Activated CD4-positive, alpha-beta T cell treated with anti-CD3 and anti-CD28 coated beads for 36 hours (primary cell): ENCODE measurements at regions not wholly inside any gene's neighbourhood (a gene's known extent, or its start where the extent isn't known, plus 50 kb on each side); places are given as distances from the start of the nearest gene placed in this dataset.

Source experiments
- ATAC-seq: fragments of 200-7000 bp; cut with Tn5 transposase; one replicate; pipeline ENCODE4 v1.10.0; 2021; ENCODE audit warnings: mild to moderate bottlenecking, moderate library complexity
- CTCF ChIA-PET: fragments of 350-600 bp; sonication (Branson Sonifier 250); formaldehyde crosslinking; loops from one replicate; lab custom pipeline; 2021; ENCODE audit warnings: antibody characterized with exemption; lab: Charles Lee
- POLR2A ChIA-PET: fragments of 350-600 bp; sonication (Branson Sonifier 250); formaldehyde crosslinking; loops from one replicate; lab custom pipeline; 2021; ENCODE audit warnings: antibody characterized with exemption, inconsistent platforms; lab: Charles Lee
- DNase-seq: peaks from one replicate; pipeline ENCODE4 v3.0.0-alpha.2; 2020
- H3K27ac Mint-ChIP-seq: one replicate; pipeline ENCODE4 v1.8.0; 2021; ENCODE audit warnings: mixed read lengths
- H3K27me3 Mint-ChIP-seq: one replicate; pipeline ENCODE4 v1.8.0; 2021; ENCODE audit warnings: mixed read lengths
- H3K36me3 Mint-ChIP-seq: one replicate; pipeline ENCODE4 v1.8.0; 2021; ENCODE audit warnings: low read depth, mixed read lengths
- H3K4me1 Mint-ChIP-seq: one replicate; pipeline ENCODE4 v1.8.0; 2021; ENCODE audit warnings: mixed read lengths
- H3K4me3 Mint-ChIP-seq: one replicate; pipeline ENCODE4 v1.8.0; 2021; ENCODE audit warnings: mild to moderate bottlenecking, moderate library complexity, mixed read lengths
- H3K9me3 Mint-ChIP-seq: one replicate; pipeline ENCODE4 v1.8.0; 2021; ENCODE audit warnings: low read depth, mixed read lengths
- intact Hi-C, 2 experiments: fragments of 100-400 bp; cut with DNase I in 1 of 2; cut with micrococcal nuclease in 1 of 2; formaldehyde crosslinking; loops; one replicate each; pipeline versions ENCODE4 v1.14.2 to v1.15.1; 2022 to 2024; cut with DNase I, micrococcal nuclease

GRCh38 chr5:96091874-96092273, 130.2 kb upstream of the ELL2 start:
- no peaks in the 10 kb centered on the region for H3K36me3 Mint-ChIP-seq
- no peaks in the 10 kb centered on the region for H3K9me3 Mint-ChIP-seq
- peaks cover 4% of the 10 kb centered on the region for H3K27me3 Mint-ChIP-seq
- intact Hi-C loops: no loop called here
- DNase-seq: no peak
- ChIA-PET CTCF (no interaction called here), POLR2A (no interaction called here)
- peaks cover 5% of the 10 kb centered on the region for H3K4me1 Mint-ChIP-seq
- ATAC-seq: peak; percentile 88
- no peak overlapping the region for H3K4me3 Mint-ChIP-seq
- H3K27ac Mint-ChIP-seq: no peak overlapping the region

- Mint-ChIP-seq H3K27ac (no peak overlapping the region), H3K4me3 (no peak overlapping the region)
- CTCF ChIA-PET: interaction anchor here (0.8 to 1.7 kb wide), 4 partner anchors 10 to 308 kb away, joined by 3 to 4 read pairs (median 4); no protein-coding TSS in a partner anchor
Measured at GRCh38 chr5:96090215-96090614, 128.6 kb upstream of the ELL2 start.

GRCh38 chr5:96088706-96089498, 127.3 kb upstream of the ELL2 start:
- no peaks in the 10 kb centered on the region for H3K36me3 Mint-ChIP-seq
- no peak for ATAC-seq
- H3K9me3 Mint-ChIP-seq: no peaks in the 10 kb centered on the region
- ChIA-PET POLR2A (no interaction called here), CTCF (interaction anchor here (0.7 to 1.7 kb wide), 3 partner anchors 24 to 307 kb away, joined by 3 to 4 read pairs (median 3); no protein-coding TSS in a partner anchor)
- H3K4me3 Mint-ChIP-seq: no peak overlapping the region
- H3K4me1 Mint-ChIP-seq: peaks cover 9% of the 10 kb centered on the region
- intact Hi-C loops: loop anchor here in 1 of 2 experiments (10.0 kb wide), 1 partner anchor 576 kb away; the partner anchor contains the start of gene CAST
- peaks cover 14% of the 10 kb centered on the region for H3K27me3 Mint-ChIP-seq
- no peak for DNase-seq
- H3K27ac Mint-ChIP-seq: no peak overlapping the region

More at GRCh38 chr5:96090215-96090614, 128.6 kb upstream of the ELL2 start:
- ATAC-seq (no peak), DNase-seq (no peak)
- Mint-ChIP-seq H3K27me3 (peaks cover 8% of the 10 kb centered on the region), H3K36me3 (no peaks in the 10 kb centered on the region), H3K4me1 (peaks cover 5% of the 10 kb centered on the region), H3K9me3 (no peaks in the 10 kb centered on the region)
- POLR2A ChIA-PET: interaction anchor here (0.7 kb wide), 1 partner anchor 682 kb away, joined by 4 read pairs; no protein-coding TSS in a partner anchor
- intact Hi-C loops: no loop called here

- ChIA-PET POLR2A (no interaction called here), CTCF (interaction anchor here (0.8 kb wide), 1 partner anchor 131 kb away, joined by 3 read pairs; no protein-coding TSS in a partner anchor)
- no peak for DNase-seq
- H3K27ac Mint-ChIP-seq: no peak overlapping the region
- H3K27me3 Mint-ChIP-seq: peaks cover 18% of the 10 kb centered on the region
- no peak overlapping the region for H3K4me3 Mint-ChIP-seq
- H3K4me1 Mint-ChIP-seq: peaks cover 16% of the 10 kb centered on the region
- H3K9me3 Mint-ChIP-seq: no peaks in the 10 kb centered on the region
- intact Hi-C loops: loop anchor here in 1 of 2 experiments (10.0 kb wide), 1 partner anchor 577 kb away; the partner anchor contains the start of gene CAST
- no peaks in the 10 kb centered on the region for H3K36me3 Mint-ChIP-seq
- no peak for ATAC-seq
Measured at GRCh38 chr5:96087939-96088338, 126.3 kb upstream of the ELL2 start.

- ATAC-seq (no peak), DNase-seq (no peak)
- intact Hi-C loops: loop anchor here in 1 of 2 experiments (10.0 kb wide), 1 partner anchor 580 kb away; the partner anchor contains the start of gene CAST
- Mint-ChIP-seq H3K4me3 (no peak overlapping the region), H3K9me3 (no peaks in the 10 kb centered on the region), H3K4me1 (peaks cover 28% of the 10 kb centered on the region), H3K27ac (no peak overlapping the region), H3K27me3 (peaks cover 25% of the 10 kb centered on the region), H3K36me3 (no peaks in the 10 kb centered on the region)
- CTCF ChIA-PET: interaction anchor here (0.7 to 1.0 kb wide), 2 partner anchors 226 to 1148 kb away, joined by 3 read pairs; no protein-coding TSS in a partner anchor
- POLR2A ChIA-PET: no interaction called here
Measured at GRCh38 chr5:96084874-96085506, 123.3 kb upstream of the ELL2 start.

- ATAC-seq (peak; percentile 17), DNase-seq (peak; percentile 50)
- POLR2A ChIA-PET: no interaction called here
- Mint-ChIP-seq H3K9me3 (no peaks in the 10 kb centered on the region), H3K4me3 (no peak overlapping the region), H3K4me1 (peaks cover 38% of the 10 kb centered on the region), H3K27ac (peak overlapping the region; percentile 68), H3K27me3 (peaks cover 25% of the 10 kb centered on the region), H3K36me3 (no peaks in the 10 kb centered on the region)
- intact Hi-C loops: loop anchor here in 1 of 2 experiments (10.0 kb wide), 1 partner anchor 581 kb away; the partner anchor contains the start of gene CAST
- CTCF ChIA-PET: no interaction called here
Measured at GRCh38 chr5:96083361-96083881, 121.8 kb upstream of the ELL2 start.

- peaks cover 25% of the 10 kb centered on the region for H3K27me3 Mint-ChIP-seq
- H3K4me1 Mint-ChIP-seq: peaks cover 43% of the 10 kb centered on the region
- H3K27ac Mint-ChIP-seq: peak overlapping the region; percentile 77
- H3K4me3 Mint-ChIP-seq: no peak overlapping the region
- H3K36me3 Mint-ChIP-seq: no peaks in the 10 kb centered on the region
- CTCF ChIA-PET: interaction anchor here (0.6 to 1.2 kb wide), 3 partner anchors 9 to 229 kb away, joined by 3 to 4 read pairs (median 4); no protein-coding TSS in a partner anchor
- ATAC-seq (no peak), DNase-seq (no peak)
- intact Hi-C loops: loop anchor here in 1 of 2 experiments (10.0 kb wide), 1 partner anchor 583 kb away; the partner anchor contains the start of gene CAST
- POLR2A ChIA-PET: no interaction called here
- H3K9me3 Mint-ChIP-seq: no peaks in the 10 kb centered on the region
Measured at GRCh38 chr5:96081276-96081858, 119.7 kb upstream of the ELL2 start.

GRCh38 chr5:96080557-96080956, 118.9 kb upstream of the ELL2 start:
- Mint-ChIP-seq H3K4me1 (peaks cover 43% of the 10 kb centered on the region), H3K27me3 (peaks cover 24% of the 10 kb centered on the region)
- POLR2A ChIA-PET: no interaction called here

GRCh38 chr5:96079962-96080361, 118.3 kb upstream of the ELL2 start:
- CTCF ChIA-PET: interaction anchor here (1.2 to 1.3 kb wide), 2 partner anchors 10 to 256 kb away, joined by 4 to 5 read pairs; no protein-coding TSS in a partner anchor
- H3K4me3 Mint-ChIP-seq: no peak overlapping the region
- H3K27me3 Mint-ChIP-seq: peaks cover 23% of the 10 kb centered on the region
- H3K9me3 Mint-ChIP-seq: no peaks in the 10 kb centered on the region
- POLR2A ChIA-PET: no interaction called here
- ATAC-seq: no peak
- intact Hi-C loops: loop anchor here (1.0 to 10.0 kb wide), 9 partner anchors 15 to 585 kb away; partner anchors contain the start of genes CAST (in 1 of the 2) and ELL2 (in 1 of the 2)
- peaks cover 43% of the 10 kb centered on the region for H3K4me1 Mint-ChIP-seq
- H3K36me3 Mint-ChIP-seq: no peaks in the 10 kb centered on the region
- DNase-seq: no peak
- no peak overlapping the region for H3K27ac Mint-ChIP-seq

More at GRCh38 chr5:96080557-96080956, 118.9 kb upstream of the ELL2 start:
- peak overlapping the region; percentile 77 for H3K27ac Mint-ChIP-seq
- no peak overlapping the region for H3K4me3 Mint-ChIP-seq
- ATAC-seq (peak; percentile 50), DNase-seq (peak; percentile 47)
- no peaks in the 10 kb centered on the region for H3K36me3 Mint-ChIP-seq
- CTCF ChIA-PET: interaction anchor here (0.6 to 1.2 kb wide), 3 partner anchors 10 to 228 kb away, joined by 3 to 4 read pairs (median 4); no protein-coding TSS in a partner anchor
- intact Hi-C loops: loop anchor here in 1 of 2 experiments (10.0 kb wide), 1 partner anchor 584 kb away; the partner anchor contains the start of gene CAST
- H3K9me3 Mint-ChIP-seq: no peaks in the 10 kb centered on the region

GRCh38 chr5:96079075-96079474, 117.4 kb upstream of the ELL2 start:
- ChIA-PET CTCF (interaction anchor here (0.6 to 1.3 kb wide), 4 partner anchors 14 to 256 kb away, joined by 3 to 5 read pairs (median 3); no protein-coding TSS in a partner anchor), POLR2A (interaction anchor here (0.7 to 1.1 kb wide), 6 partner anchors 13 to 215 kb away, joined by 3 to 8 read pairs (median 4); no protein-coding TSS in a partner anchor)
- intact Hi-C loops: loop anchor here (1.0 to 2.0 kb wide), 8 partner anchors 14 to 220 kb away; partner anchors contain the start of gene ELL2 (in 1 of the 2)
- peaks cover 42% of the 10 kb centered on the region for H3K4me1 Mint-ChIP-seq
- ATAC-seq (peak; percentile 97), DNase-seq (peak; percentile 66)
- H3K27ac Mint-ChIP-seq: peak overlapping the region; percentile 83
- H3K9me3 Mint-ChIP-seq: no peaks in the 10 kb centered on the region
- no peaks in the 10 kb centered on the region for H3K36me3 Mint-ChIP-seq
- no peak overlapping the region for H3K4me3 Mint-ChIP-seq
- H3K27me3 Mint-ChIP-seq: peaks cover 18% of the 10 kb centered on the region
